ENCODE measurements at regions not wholly inside any gene's neighbourhood (a gene's known extent, or its start where the extent isn't known, plus 50 kb on each side); places are given as distances from the start of the nearest gene placed in this dataset.

DNA sequence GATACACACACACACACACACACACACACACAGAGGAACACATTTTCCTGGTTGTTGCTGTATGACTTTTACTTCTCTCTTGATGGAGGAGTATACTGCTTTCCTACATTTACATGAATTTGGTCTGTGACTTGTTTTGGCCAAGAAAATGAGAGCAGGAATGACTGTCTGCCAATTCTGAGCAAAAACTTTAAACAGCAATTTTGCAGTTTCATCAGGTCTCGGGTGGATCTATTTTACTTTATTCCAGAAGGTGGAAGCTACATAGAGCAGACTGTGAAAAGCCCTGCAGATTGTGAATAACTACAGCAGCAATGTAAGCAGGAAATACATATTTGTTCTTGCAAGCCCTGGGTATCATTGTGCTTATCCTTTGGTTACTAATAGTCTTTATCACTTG, 1350.0 kb upstream of the EPHA6 start:
- no peak overlapping the region for H3K27ac ChIP-seq
- H3K27me3 ChIP-seq, result no peaks in the 10 kb centered on the region
- no peaks in the 10 kb centered on the region for H3K4me1 ChIP-seq
- intact Hi-C loops (cut with DNase I; ENCODE audit: low total_unique reads), result no loop called here
- 0 to 67% (median 35%) methylated on average over 1 of the region's 1 CpG for WGBS, 5 donors
- H3K4me3 ChIP-seq, result no peak overlapping the region
- H3K9me3 ChIP-seq, result no peaks in the 10 kb centered on the region
- DNase-seq, result peak in 1 of 2 donors; percentile 9
- TF ChIP-seq POLR2AphosphoS5 (IDR thresholded peaks at IDR 0.05), result no peak
- TF ChIP-seq CTCF (IDR thresholded peaks at IDR 0.05), result no peak
- TF ChIP-seq EP300 (IDR thresholded peaks at IDR 0.05), result no peak
- no peak for TF ChIP-seq POLR2A (IDR thresholded peaks at IDR 0.05)
- H3K36me3 ChIP-seq, result no peaks in the 10 kb centered on the region

GRCh38 chr3:95468331-95468730, 1346.1 kb upstream of the EPHA6 start:
- DNase-seq, result no peak
- Histone ChIP-seq H3K36me3 (no peaks in the 10 kb centered on the region), H3K27ac (no peak overlapping the region), H3K27me3 (no peaks in the 10 kb centered on the region), H3K4me3 (no peak overlapping the region), H3K4me1 (no peaks in the 10 kb centered on the region), H3K9me3 (no peaks in the 10 kb centered on the region)
- WGBS, 5 donors, result 20 to 56% (median 43%) methylated on average over 2 of the region's 2 CpGs
- intact Hi-C loops (cut with DNase I; ENCODE audit: low total_unique reads), result no loop called here
- TF ChIP-seq EP300 (IDR thresholded peaks at IDR 0.05) (no peak), POLR2A (IDR thresholded peaks at IDR 0.05) (no peak), CTCF (IDR thresholded peaks at IDR 0.05) (no peak), POLR2AphosphoS5 (IDR thresholded peaks at IDR 0.05) (no peak)

GRCh38 chr3:95474338-95474737, 1340.1 kb upstream of the EPHA6 start:
- WGBS, 5 donors, result 75 to 94% (median 75%) methylated on average over 1 of the region's 1 CpG
- no peak for DNase-seq
- H3K36me3 ChIP-seq, result no peaks in the 10 kb centered on the region
- H3K27me3 ChIP-seq, result no peaks in the 10 kb centered on the region
- no peaks in the 10 kb centered on the region for H3K4me1 ChIP-seq
- H3K4me3 ChIP-seq, result no peak overlapping the region
- H3K9me3 ChIP-seq, result no peaks in the 10 kb centered on the region
- intact Hi-C loops (cut with DNase I; ENCODE audit: low total_unique reads), result no loop called here
- H3K27ac ChIP-seq, result no peak overlapping the region
- TF ChIP-seq POLR2A (IDR thresholded peaks at IDR 0.05), result no peak
- TF ChIP-seq POLR2AphosphoS5 (IDR thresholded peaks at IDR 0.05), result no peak
- no peak for TF ChIP-seq CTCF (IDR thresholded peaks at IDR 0.05)
- TF ChIP-seq EP300 (IDR thresholded peaks at IDR 0.05), result no peak

GRCh38 chr3:95476534-95476933, 1337.9 kb upstream of the EPHA6 start:
- Histone ChIP-seq H3K4me1 (no peaks in the 10 kb centered on the region), H3K9me3 (no peaks in the 10 kb centered on the region), H3K27me3 (no peaks in the 10 kb centered on the region), H3K4me3 (no peak overlapping the region), H3K36me3 (no peaks in the 10 kb centered on the region), H3K27ac (no peak overlapping the region)
- TF ChIP-seq CTCF (IDR thresholded peaks at IDR 0.05), result no peak
- no peak for TF ChIP-seq POLR2A (IDR thresholded peaks at IDR 0.05)
- TF ChIP-seq POLR2AphosphoS5 (IDR thresholded peaks at IDR 0.05), result no peak
- TF ChIP-seq EP300 (IDR thresholded peaks at IDR 0.05), result no peak
- DNase-seq, result no peak
- 42 to 91% (median 80%) methylated on average over 2 of the region's 2 CpGs for WGBS, 5 donors
- intact Hi-C loops (cut with DNase I; ENCODE audit: low total_unique reads), result no loop called here

Data from stomach (tissue), 8 donors.